Body of pancreas (tissue), 4 donors: ENCODE measurements at regions not wholly inside any gene's neighbourhood (a gene's known extent, or its start where the extent isn't known, plus 50 kb on each side); places are given as distances from the start of the nearest gene placed in this dataset.
"Not testable (repeated sequence)": the region's sequence is repeated elsewhere in the genome, so short reads cannot be mapped to it uniquely, and the experiment has no call there.

Source experiments
- ATAC-seq: fragments of 150-250 bp; one replicate; pipeline ENCODE4 v1.9.1; 2016
- DNase-seq, 4 donors: peaks; one replicate each; pipeline ENCODE4 v3.0.0-alpha.2; 2019
- H3K27ac ChIP-seq, 4 donors: fragments of 200-600 bp; sonication (generic); 1 replicate in 3 of 4; 2 replicates in 1 of 4; pipeline versions ENCODE4 v1.5.1 to v1.6.1; 2016 to 2019; ENCODE audit warnings: mild to moderate bottlenecking in 1 of 4, mixed read lengths in 1 of 4, moderate library complexity in 1 of 4
- H3K27me3 ChIP-seq, 2 donors: fragments of 200-600 bp; sonication (generic); one replicate each; pipeline ENCODE4 v1.6.0; 2016; ENCODE audit warnings: mild to moderate bottlenecking in 1 of 2
- H3K36me3 ChIP-seq, 2 donors: fragments of 200-600 bp; sonication (generic); replicated peaks in 1 of 2; 2 replicates each; pipeline ENCODE4 v1.5.1; 2016; ENCODE audit warnings: low read depth in 2 of 2; ENCODE audit not compliant: insufficient read depth in 1 of 2
- H3K4me1 ChIP-seq: fragments of 200-600 bp; sonication (generic); one replicate; pipeline ENCODE4 v1.6.0; 2016
- H3K4me3 ChIP-seq, 2 donors: fragments of 200-600 bp; sonication (generic); 1 replicate in 1 of 2; 2 replicates in 1 of 2; pipeline ENCODE4 v1.5.1; 2016 to 2019
- H3K9me3 ChIP-seq, 3 donors: fragments of 200-600 bp; sonication (generic); 1 replicate in 2 of 3; 2 replicates in 1 of 3; pipeline ENCODE4 v1.5.1; 2016
- CTCF ChIP-seq, 7 experiments: fragments of 450-650 bp in 4 of 7; fragments of 200-600 bp in 3 of 7; sonication (generic) in 3 of 7; IDR thresholded peaks; one replicate each; pipeline ENCODE4 v1.5.1; 2016 to 2019; ENCODE audit warnings: antibody characterized with exemption in 7 of 7
- POLR2A ChIP-seq, 3 donors: fragments of 450-650 bp; IDR thresholded peaks; one replicate each; pipeline ENCODE4 v1.6.1; 2016; ENCODE audit warnings: antibody characterized with exemption in 3 of 3, mild to moderate bottlenecking in 2 of 3
- WGBS, 2 donors: methylation state at CpG; one replicate each; pipeline ENCODE4 v1.1.5; 2017; 5-methylcytosine and 5-hydroxymethylcytosine counted together
- intact Hi-C: fragments of 100-400 bp; cut with DNase I; formaldehyde crosslinking; loops from one replicate; pipeline ENCODE4 v1.15.1; 2023

GRCh38 chr9:90504486-90504885 is 138.1 kb downstream of the DIRAS2 start:
- no peak for DNase-seq
- H3K27ac ChIP-seq, result no peak overlapping the region
- no peaks in the 10 kb centered on the region for H3K36me3 ChIP-seq
- no peak for TF ChIP-seq POLR2A (IDR thresholded peaks at IDR 0.05)
- no peak for TF ChIP-seq CTCF (IDR thresholded peaks at IDR 0.05)
- H3K9me3 ChIP-seq, result no peaks in the 10 kb centered on the region
- intact Hi-C loops, result no loop called here
- no peak overlapping the region for H3K4me3 ChIP-seq
- no peak for ATAC-seq
- H3K27me3 ChIP-seq, result no peaks in the 10 kb centered on the region
- no peaks in the 10 kb centered on the region for H3K4me1 ChIP-seq

GRCh38 chr9:90505695-90506094 is 136.9 kb downstream of the DIRAS2 start:
- TF ChIP-seq CTCF (IDR thresholded peaks at IDR 0.05), result no peak
- TF ChIP-seq POLR2A (IDR thresholded peaks at IDR 0.05), result no peak
- ATAC-seq (no peak), DNase-seq (no peak)
- Histone ChIP-seq H3K27me3 (no peaks in the 10 kb centered on the region), H3K27ac (no peak overlapping the region), H3K9me3 (no peaks in the 10 kb centered on the region), H3K36me3 (no peaks in the 10 kb centered on the region), H3K4me1 (no peaks in the 10 kb centered on the region), H3K4me3 (no peak overlapping the region)
- intact Hi-C loops, result no loop called here
- WGBS, 2 donors, result 83 to 93% methylated on average over 1 of the region's 1 CpG

GRCh38 chr9:90506402-90506801 is 136.2 kb downstream of the DIRAS2 start:
- DNase-seq, intact Hi-C loops, ATAC-seq, H3K36me3 ChIP-seq, H3K4me3 ChIP-seq, H3K9me3 ChIP-seq, H3K4me1 ChIP-seq, H3K27me3 ChIP-seq, H3K27ac ChIP-seq: not testable (repeated sequence)
- WGBS, 2 donors, result 83 to 93% methylated on average over 4 of the region's 4 CpGs

GRCh38 chr9:90507621-90508020 is 135.0 kb downstream of the DIRAS2 start:
- Histone ChIP-seq H3K27me3 (no peaks in the 10 kb centered on the region), H3K4me1 (no peaks in the 10 kb centered on the region), H3K36me3 (no peaks in the 10 kb centered on the region), H3K4me3 (no peak overlapping the region), H3K27ac (no peak overlapping the region), H3K9me3 (no peaks in the 10 kb centered on the region)
- intact Hi-C loops, result no loop called here
- ATAC-seq (no peak), DNase-seq (no peak)
- TF ChIP-seq POLR2A (IDR thresholded peaks at IDR 0.05) (no peak), CTCF (IDR thresholded peaks at IDR 0.05) (no peak)
- 86 to 93% methylated on average over 2 of the region's 2 CpGs for WGBS, 2 donors

GRCh38 chr9:90508940-90509339 is 133.7 kb downstream of the DIRAS2 start:
- H3K27me3 ChIP-seq, result no peaks in the 10 kb centered on the region
- no peak overlapping the region for H3K27ac ChIP-seq
- TF ChIP-seq CTCF (IDR thresholded peaks at IDR 0.05), result no peak
- TF ChIP-seq POLR2A (IDR thresholded peaks at IDR 0.05), result no peak
- 82 to 88% methylated on average over 2 of the region's 2 CpGs for WGBS, 2 donors
- intact Hi-C loops, result no loop called here
- no peaks in the 10 kb centered on the region for H3K9me3 ChIP-seq
- H3K36me3 ChIP-seq, result no peaks in the 10 kb centered on the region
- H3K4me1 ChIP-seq, result no peaks in the 10 kb centered on the region
- DNase-seq, result no peak
- ATAC-seq, result no peak
- H3K4me3 ChIP-seq, result no peak overlapping the region
